ENCODE measurements at regions not wholly inside any gene's neighbourhood (a gene's known extent, or its start where the extent isn't known, plus 50 kb on each side); places are given as distances from the start of the nearest gene placed in this dataset.
A peak's percentile ranks its signal among the peaks of the same experiment; 100 is the strongest.

DNA sequence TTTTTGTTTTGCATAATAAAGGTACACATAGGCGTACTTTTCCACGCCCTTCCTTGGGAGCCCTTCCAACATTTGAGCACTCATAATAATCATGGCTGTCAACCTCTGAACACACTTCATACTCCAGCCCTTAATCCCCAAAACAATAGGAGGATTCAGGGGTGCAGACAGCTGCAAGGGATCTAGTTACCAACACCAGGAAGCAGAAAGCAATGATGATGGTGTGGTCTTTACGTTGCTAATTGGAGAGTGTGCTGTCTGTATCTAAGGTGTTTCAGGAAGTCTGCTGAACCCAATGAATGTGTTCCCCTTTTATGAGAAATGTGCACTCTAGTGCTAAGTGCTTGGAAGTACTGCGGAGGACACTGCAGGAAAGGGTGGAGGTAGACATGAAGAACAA, 60.3 kb upstream of the PDZRN3 start:
- TF ChIP-seq, protein P1, sequence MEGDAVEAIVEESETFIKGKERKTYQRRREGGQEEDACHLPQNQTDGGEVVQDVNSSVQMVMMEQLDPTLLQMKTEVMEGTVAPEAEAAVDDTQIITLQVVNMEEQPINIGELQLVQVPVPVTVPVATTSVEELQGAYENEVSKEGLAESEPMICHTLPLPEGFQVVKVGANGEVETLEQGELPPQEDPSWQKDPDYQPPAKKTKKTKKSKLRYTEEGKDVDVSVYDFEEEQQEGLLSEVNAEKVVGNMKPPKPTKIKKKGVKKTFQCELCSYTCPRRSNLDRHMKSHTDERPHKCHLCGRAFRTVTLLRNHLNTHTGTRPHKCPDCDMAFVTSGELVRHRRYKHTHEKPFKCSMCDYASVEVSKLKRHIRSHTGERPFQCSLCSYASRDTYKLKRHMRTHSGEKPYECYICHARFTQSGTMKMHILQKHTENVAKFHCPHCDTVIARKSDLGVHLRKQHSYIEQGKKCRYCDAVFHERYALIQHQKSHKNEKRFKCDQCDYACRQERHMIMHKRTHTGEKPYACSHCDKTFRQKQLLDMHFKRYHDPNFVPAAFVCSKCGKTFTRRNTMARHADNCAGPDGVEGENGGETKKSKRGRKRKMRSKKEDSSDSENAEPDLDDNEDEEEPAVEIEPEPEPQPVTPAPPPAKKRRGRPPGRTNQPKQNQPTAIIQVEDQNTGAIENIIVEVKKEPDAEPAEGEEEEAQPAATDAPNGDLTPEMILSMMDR (IDR thresholded peaks at IDR 0.05; ENCODE audit: low read depth, low read length) = no peak
- no peak for DNase-seq (ENCODE audit: extremely low read depth, low read depth)

- TF ChIP-seq, protein P1 (IDR thresholded peaks at IDR 0.05; ENCODE audit: low read depth, low read length) = no peak
- no peak for DNase-seq (ENCODE audit: extremely low read depth, low read depth)
Observed at GRCh38 chr3:73683706-73684105, 59.0 kb upstream of the PDZRN3 start.

- TF ChIP-seq, protein P1 (IDR thresholded peaks at IDR 0.05; ENCODE audit: low read depth, low read length) = no peak
- DNase-seq (ENCODE audit: extremely low read depth, low read depth) = peak; percentile 19
Observed at GRCh38 chr3:73681610-73682009, 56.9 kb upstream of the PDZRN3 start.

DNA sequence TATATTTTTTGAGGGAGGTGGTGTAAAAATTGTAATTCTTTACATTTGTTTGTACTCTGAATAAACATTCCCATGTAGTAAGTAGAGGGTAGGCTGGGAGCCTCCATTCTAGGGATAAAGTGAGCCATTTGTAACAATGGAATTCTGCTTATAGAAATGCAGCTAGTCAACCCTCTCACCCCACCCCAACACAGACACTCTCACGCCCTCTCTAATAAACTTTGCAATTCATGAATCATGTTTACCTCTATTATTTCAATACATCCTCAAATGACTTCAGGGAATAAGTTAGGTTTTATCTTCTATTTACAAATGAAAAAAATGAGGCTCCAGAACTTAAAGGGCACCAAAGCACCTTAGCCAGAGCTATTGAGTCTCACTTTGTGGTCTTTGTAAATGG, 56.5 kb upstream of the PDZRN3 start:
- TF ChIP-seq, protein P1 (IDR thresholded peaks at IDR 0.05; ENCODE audit: low read depth, low read length) = no peak
- DNase-seq (ENCODE audit: extremely low read depth, low read depth) = no peak

GRCh38 chr3:73680391-73681095, 55.8 kb upstream of the PDZRN3 start:
- DNase-seq (ENCODE audit: extremely low read depth, low read depth) = no peak
- TF ChIP-seq, protein P1 (IDR thresholded peaks at IDR 0.05; ENCODE audit: low read depth, low read length) = no peak

DNA sequence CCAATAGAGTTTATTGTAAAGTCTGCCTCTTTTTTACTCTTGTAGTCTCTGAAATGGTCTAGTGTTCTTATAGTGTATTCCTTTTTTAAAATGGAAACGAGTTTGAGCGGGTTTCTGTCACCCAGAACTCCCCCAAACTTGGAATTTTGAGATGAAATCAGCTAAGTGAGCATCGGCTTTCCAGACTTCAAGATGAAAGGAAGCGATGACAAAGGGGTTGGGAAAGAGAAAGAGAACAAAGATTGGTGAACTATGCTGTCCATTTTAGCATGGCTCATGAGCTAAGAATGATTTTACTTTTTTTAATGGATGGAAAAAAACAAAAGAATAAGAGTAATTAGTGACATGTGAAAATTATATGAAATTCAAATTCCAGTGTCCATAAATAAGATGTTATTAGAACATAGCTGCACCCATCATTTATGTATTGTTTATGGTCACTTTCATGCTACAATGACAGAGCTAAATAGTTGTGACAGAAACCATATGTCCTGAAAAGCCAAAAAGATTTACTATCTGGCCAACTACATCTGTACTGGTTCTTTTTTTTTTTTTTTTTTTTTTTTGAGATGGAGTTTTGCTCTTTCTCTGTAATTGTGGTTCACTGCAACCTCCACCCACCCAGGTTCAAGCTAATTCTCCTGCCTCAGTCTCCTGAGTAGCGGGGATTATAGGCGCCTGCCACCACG, 52.7 kb upstream of the PDZRN3 start:
- DNase-seq (ENCODE audit: extremely low read depth, low read depth) = no peak
- TF ChIP-seq, protein P1 (IDR thresholded peaks at IDR 0.05; ENCODE audit: low read depth, low read length) = no peak
